Left lung (tissue), 4 donors: ENCODE measurements at regions not wholly inside any gene's neighbourhood (a gene's known extent, or its start where the extent isn't known, plus 50 kb on each side); places are given as distances from the start of the nearest gene placed in this dataset.

Experiments used
- ATAC-seq: fragments of 200-7000 bp; cut with Tn5 transposase; one replicate; pipeline ENCODE4 v1.9.1; 2020; ENCODE audit warnings: moderate library complexity
- DNase-seq, 4 donors: peaks; one replicate each; pipeline ENCODE4 v3.0.0-alpha.2; 2013 to 2020
- H3K27ac ChIP-seq, 2 donors: fragments of 200-600 bp; sonication (generic) in 1 of 2; one replicate each; pipeline versions ENCODE4 v1.5.0 to v1.8.0; 2020 to 2021
- H3K27me3 ChIP-seq, 2 donors: fragments of 200-600 bp; sonication (generic) in 1 of 2; one replicate each; pipeline versions ENCODE4 v1.5.0 to v1.8.0; 2020 to 2021
- H3K36me3 ChIP-seq, 2 donors: fragments of 200-600 bp; sonication (generic) in 1 of 2; one replicate each; pipeline versions ENCODE4 v1.5.0 to v1.8.0; 2020 to 2021
- H3K4me1 ChIP-seq, 2 donors: fragments of 200-600 bp; one replicate each; pipeline ENCODE4 v1.8.0; 2021
- H3K4me3 ChIP-seq, 2 donors: fragments of 200-600 bp; sonication (generic) in 1 of 2; one replicate each; pipeline versions ENCODE4 v1.5.0 to v1.8.0; 2020 to 2021; ENCODE audit warnings: mild to moderate bottlenecking in 1 of 2
- H3K9me3 ChIP-seq, 2 donors: fragments of 200-600 bp; sonication (generic) in 1 of 2; one replicate each; pipeline versions ENCODE4 v1.5.0 to v1.8.0; 2020 to 2021
- CTCF ChIP-seq, 2 donors: fragments of 200-600 bp; sonication (generic) in 1 of 2; IDR thresholded peaks; one replicate each; pipeline versions ENCODE4 v1.5.0 to v1.8.0; 2021; ENCODE audit warnings: antibody characterized with exemption in 2 of 2
- intact Hi-C, 2 donors: fragments of 100-400 bp; cut with DNase I; formaldehyde crosslinking; loops; one replicate each; pipeline versions ENCODE4 v1.11.2 to v1.14.2; 2022
- donor health status: DM: no; HTN: yes; CAD: no.
- donor health status: DM: no; HTN: no; CAD: no.

DNA sequence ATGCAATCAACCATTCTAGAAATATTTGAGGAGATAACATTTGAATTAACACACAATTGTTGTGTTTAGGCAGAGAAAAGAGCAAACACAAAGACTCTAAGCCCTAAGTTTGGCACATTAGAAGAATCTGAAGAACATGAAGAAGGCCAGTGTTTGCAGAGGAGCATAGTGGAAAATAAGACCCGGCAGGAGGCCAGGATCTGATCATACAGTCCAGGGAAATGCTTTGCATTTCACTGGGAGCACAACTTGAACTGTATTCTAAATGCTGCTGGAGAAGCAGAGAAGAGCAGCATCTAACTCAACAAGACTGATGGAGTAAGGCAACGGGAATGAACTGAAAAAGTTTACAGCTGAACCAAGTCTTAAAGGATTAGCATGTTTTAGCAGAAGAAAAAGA is 463.4 kb downstream of the ZNF608 start:
- TF ChIP-seq CTCF (IDR thresholded peaks at IDR 0.05) = no peak
- H3K36me3 ChIP-seq = no peaks in the 10 kb centered on the region
- no peak overlapping the region for H3K4me3 ChIP-seq
- ATAC-seq (no peak), DNase-seq (no peak)
- H3K27ac ChIP-seq = no peak overlapping the region
- no peaks in the 10 kb centered on the region for H3K27me3 ChIP-seq
- intact Hi-C loops = no loop called here
- no peaks in the 10 kb centered on the region for H3K4me1 ChIP-seq
- no peaks in the 10 kb centered on the region for H3K9me3 ChIP-seq

DNA sequence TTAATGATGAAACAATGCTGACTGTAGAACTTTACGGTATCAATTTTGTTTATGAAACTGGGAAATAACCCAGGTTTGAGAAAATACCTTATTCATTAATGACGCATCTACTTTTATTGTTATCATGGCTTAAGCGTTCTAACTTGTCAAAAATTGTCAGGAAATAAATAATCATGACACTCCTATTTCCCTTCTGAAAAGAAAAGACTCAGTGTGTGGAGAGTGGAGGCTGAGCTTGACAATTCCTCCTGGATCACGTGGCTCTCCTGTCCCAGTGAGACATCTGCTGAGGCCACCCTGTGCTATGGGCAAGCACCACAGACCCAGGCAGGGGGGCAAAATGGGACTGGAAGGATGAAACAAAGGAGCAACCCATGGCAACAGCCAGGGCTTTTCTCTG is 466.4 kb downstream of the ZNF608 start:
- TF ChIP-seq CTCF (IDR thresholded peaks at IDR 0.05) = no peak
- H3K27ac ChIP-seq = no peak overlapping the region
- DNase-seq (no peak), ATAC-seq (no peak)
- H3K36me3 ChIP-seq = no peaks in the 10 kb centered on the region
- no peaks in the 10 kb centered on the region for H3K4me1 ChIP-seq
- no peaks in the 10 kb centered on the region for H3K27me3 ChIP-seq
- intact Hi-C loops = no loop called here
- H3K4me3 ChIP-seq = no peak overlapping the region
- H3K9me3 ChIP-seq = no peaks in the 10 kb centered on the region

DNA sequence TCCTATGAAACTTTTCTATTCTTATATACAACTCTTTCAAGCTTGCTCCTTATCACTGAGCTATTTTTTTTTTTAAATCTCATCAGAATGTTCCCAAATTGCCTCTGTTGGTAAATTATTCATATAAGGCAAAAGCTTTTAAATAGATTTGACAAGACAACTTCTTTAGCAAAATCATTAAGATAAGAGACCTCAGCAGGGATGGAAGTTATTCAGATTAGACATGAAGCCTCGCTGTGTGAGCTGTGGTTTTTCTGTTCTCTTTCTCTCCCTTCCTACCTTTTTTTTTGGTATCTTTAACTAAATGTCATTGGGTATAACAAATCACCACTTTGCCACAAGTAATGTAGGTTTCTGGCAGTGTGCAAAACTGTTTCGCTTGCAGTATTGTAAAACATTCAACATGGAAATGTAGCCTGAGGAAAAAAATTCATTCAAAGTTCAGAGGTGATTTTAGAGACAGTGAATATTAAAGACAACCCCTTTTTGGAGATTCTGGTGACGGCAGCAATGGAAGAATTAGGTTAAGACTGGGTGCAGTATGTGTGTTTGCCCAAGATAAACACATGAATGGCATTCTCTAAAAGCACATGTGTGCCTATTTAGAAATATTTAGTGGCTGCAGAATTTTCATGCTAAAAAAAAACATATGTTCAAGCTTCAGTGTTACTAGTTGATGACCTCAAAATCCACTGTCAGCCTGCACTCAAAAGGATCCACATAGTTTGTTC is 467.1 kb downstream of the ZNF608 start:
- H3K4me3 ChIP-seq = no peak overlapping the region
- H3K9me3 ChIP-seq = no peaks in the 10 kb centered on the region
- DNase-seq (no peak), ATAC-seq (no peak)
- no peaks in the 10 kb centered on the region for H3K27me3 ChIP-seq
- intact Hi-C loops = no loop called here
- no peaks in the 10 kb centered on the region for H3K4me1 ChIP-seq
- no peak overlapping the region for H3K27ac ChIP-seq
- TF ChIP-seq CTCF (IDR thresholded peaks at IDR 0.05) = no peak
- no peaks in the 10 kb centered on the region for H3K36me3 ChIP-seq

DNA sequence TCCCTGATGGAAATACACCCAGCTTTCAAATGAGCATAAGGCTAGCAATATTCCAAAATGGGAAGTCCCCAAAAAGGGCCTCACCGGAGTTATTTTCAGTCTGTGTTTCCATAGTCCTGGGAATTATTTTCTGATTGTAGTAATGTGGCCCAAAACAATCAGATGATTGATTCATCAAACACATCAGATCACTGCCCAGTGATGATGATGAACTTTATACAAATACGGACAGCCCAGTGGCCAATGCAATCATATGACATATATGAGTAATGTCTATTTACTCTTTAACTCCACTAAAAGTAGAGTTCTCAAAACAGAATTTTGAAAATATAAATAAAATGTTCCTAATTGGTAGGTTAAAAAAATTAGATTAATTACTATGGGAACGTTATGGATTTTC is 467.8 kb downstream of the ZNF608 start:
- Histone ChIP-seq H3K4me1 (no peaks in the 10 kb centered on the region), H3K36me3 (no peaks in the 10 kb centered on the region), H3K27me3 (no peaks in the 10 kb centered on the region), H3K4me3 (no peak overlapping the region), H3K27ac (no peak overlapping the region), H3K9me3 (no peaks in the 10 kb centered on the region)
- intact Hi-C loops = no loop called here
- no peak for TF ChIP-seq CTCF (IDR thresholded peaks at IDR 0.05)
- ATAC-seq (no peak), DNase-seq (no peak)

DNA sequence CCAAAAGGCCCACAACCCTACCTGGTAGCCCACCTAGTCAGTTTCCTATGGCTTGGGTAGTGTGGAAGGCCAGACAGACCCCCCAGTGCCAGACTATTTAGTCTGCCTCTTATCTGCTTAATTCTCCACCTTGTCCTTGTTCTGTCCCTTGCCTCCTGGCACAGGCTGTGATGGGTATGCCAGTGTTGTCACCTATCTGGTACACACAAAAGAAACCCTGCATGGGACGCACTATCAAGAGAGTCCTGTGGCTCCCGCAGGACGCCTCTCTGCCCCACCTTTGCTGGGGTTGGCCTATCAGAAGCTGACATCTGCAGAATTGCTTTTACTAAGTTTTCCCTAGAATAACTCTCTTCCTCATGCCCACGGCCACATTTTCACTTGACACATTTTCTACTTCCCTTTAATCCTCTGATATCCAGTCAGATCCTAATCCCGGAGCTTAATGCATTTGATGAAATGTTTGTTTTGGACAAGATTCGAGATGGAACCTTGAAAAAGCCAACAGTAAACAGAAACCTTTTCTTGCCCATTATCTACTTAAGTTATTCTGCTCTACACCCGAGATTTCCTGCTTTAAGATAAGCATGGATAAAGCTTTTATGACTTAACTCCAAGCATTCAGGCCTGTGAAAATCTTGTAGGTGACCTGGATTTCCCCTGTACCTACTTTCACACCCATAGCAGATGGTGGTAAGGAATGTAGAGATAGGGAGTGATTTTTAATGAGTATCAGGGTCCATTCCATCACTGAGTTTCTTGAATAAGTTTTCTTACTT is 468.5 kb downstream of the ZNF608 start:
- ATAC-seq = no peak

More for the DNA sequence above, 468.5 kb downstream of the ZNF608 start:
- Histone ChIP-seq H3K9me3 (no peaks in the 10 kb centered on the region), H3K27ac (no peak overlapping the region), H3K36me3 (no peaks in the 10 kb centered on the region), H3K4me3 (no peak overlapping the region), H3K4me1 (no peaks in the 10 kb centered on the region), H3K27me3 (no peaks in the 10 kb centered on the region)
- no peak for TF ChIP-seq CTCF (IDR thresholded peaks at IDR 0.05)
- intact Hi-C loops = no loop called here
- no peak for DNase-seq
